Muscle of leg (tissue), 3 donors: ENCODE measurements at regions not wholly inside any gene's neighbourhood (a gene's known extent, or its start where the extent isn't known, plus 50 kb on each side); places are given as distances from the start of the nearest gene placed in this dataset.

ENCODE experiments used
- DNase-seq: peaks from one replicate; pipeline ENCODE4 v3.0.0; 2013
- H3K27ac ChIP-seq: one replicate; pipeline ENCODE4 v1.5.1; 2013; ENCODE audit warnings: mild to moderate bottlenecking, low read length, control low read depth
- H3K27me3 ChIP-seq: one replicate; pipeline ENCODE4 v1.6.1; 2013; ENCODE audit warnings: low read length; ENCODE audit not compliant: control insufficient read depth, insufficient read depth
- H3K36me3 ChIP-seq: one replicate; pipeline ENCODE4 v1.6.1; 2013; ENCODE audit warnings: low read length; ENCODE audit not compliant: control insufficient read depth, insufficient read depth
- H3K4me1 ChIP-seq: one replicate; pipeline ENCODE4 v1.6.1; 2013; ENCODE audit warnings: low read length; ENCODE audit not compliant: control insufficient read depth, insufficient read depth
- H3K4me3 ChIP-seq: one replicate; pipeline ENCODE4 v1.5.1; 2013; ENCODE audit warnings: low read length, control low read depth
- H3K9me3 ChIP-seq: replicated peaks from 2 replicates; pipeline ENCODE4 v1.6.1; 2013; ENCODE audit warnings: low read depth, low read length; ENCODE audit not compliant: control insufficient read depth
- WGBS: methylation state at CpG from one replicate; pipeline ENCODE4 v1.1.5; 2013; ENCODE audit warnings: missing lambda C conversion rate; ENCODE audit not compliant: insufficient coverage; 5-methylcytosine and 5-hydroxymethylcytosine counted together

- no peak for DNase-seq
- Histone ChIP-seq H3K4me1 (no peaks in the 10 kb centered on the region), H3K27ac (no peak overlapping the region), H3K4me3 (no peak overlapping the region), H3K36me3 (no peaks in the 10 kb centered on the region), H3K9me3 (no peaks in the 10 kb centered on the region), H3K27me3 (peaks cover 29% of the 10 kb centered on the region)
- 90% methylated on average over 2 of the region's 4 CpGs for WGBS
These were observed 108.8 kb upstream of the NALF2 start for GRCh38 chrX:69395306-69395705.

GRCh38 chrX:69389101-69389501, 115.0 kb upstream of the NALF2 start:
- peaks cover 33% of the 10 kb centered on the region for H3K27me3 ChIP-seq
- no peaks in the 10 kb centered on the region for H3K9me3 ChIP-seq
- no peak overlapping the region for H3K4me3 ChIP-seq
- WGBS, result 24% methylated on average over 4 of the region's 7 CpGs
- peak; percentile 65 for DNase-seq
- no peaks in the 10 kb centered on the region for H3K36me3 ChIP-seq
- peaks cover 25% of the 10 kb centered on the region for H3K4me1 ChIP-seq
- peak overlapping the region; percentile 20 for H3K27ac ChIP-seq

- peak; percentile 64 for DNase-seq
- H3K9me3 ChIP-seq, result no peaks in the 10 kb centered on the region
- peaks cover 25% of the 10 kb centered on the region for H3K4me1 ChIP-seq
- no peak overlapping the region for H3K4me3 ChIP-seq
- H3K27me3 ChIP-seq, result peaks cover 36% of the 10 kb centered on the region
- H3K36me3 ChIP-seq, result no peaks in the 10 kb centered on the region
- no peak overlapping the region for H3K27ac ChIP-seq
- WGBS, result 23% methylated on average over 4 of the region's 5 CpGs
These were observed 115.6 kb upstream of the NALF2 start for GRCh38 chrX:69388526-69388925.

- no peaks in the 10 kb centered on the region for H3K36me3 ChIP-seq
- WGBS, result 26% methylated on average over 8 of the region's 13 CpGs
- H3K27me3 ChIP-seq, result peaks cover 34% of the 10 kb centered on the region
- no peak overlapping the region for H3K4me3 ChIP-seq
- peak; percentile 75 for DNase-seq
- H3K9me3 ChIP-seq, result no peaks in the 10 kb centered on the region
- no peak overlapping the region for H3K27ac ChIP-seq
- peaks cover 25% of the 10 kb centered on the region for H3K4me1 ChIP-seq
These were observed 116.3 kb upstream of the NALF2 start for GRCh38 chrX:69387567-69388487.

GRCh38 chrX:69386681-69387080, 117.4 kb upstream of the NALF2 start:
- no peaks in the 10 kb centered on the region for H3K36me3 ChIP-seq
- H3K4me3 ChIP-seq, result no peak overlapping the region
- 70% methylated on average over 2 of the region's 2 CpGs for WGBS
- H3K27me3 ChIP-seq, result peaks cover 29% of the 10 kb centered on the region
- no peaks in the 10 kb centered on the region for H3K9me3 ChIP-seq
- no peak overlapping the region for H3K27ac ChIP-seq
- no peak for DNase-seq
- peaks cover 25% of the 10 kb centered on the region for H3K4me1 ChIP-seq

GRCh38 chrX:69379412-69379811, 124.7 kb upstream of the NALF2 start:
- Histone ChIP-seq H3K27me3 (peaks cover 12% of the 10 kb centered on the region), H3K9me3 (peaks cover 3% of the 10 kb centered on the region), H3K27ac (no peak overlapping the region), H3K4me3 (no peak overlapping the region), H3K36me3 (no peaks in the 10 kb centered on the region), H3K4me1 (no peaks in the 10 kb centered on the region)
- DNase-seq, result no peak
- 88% methylated on average over 3 of the region's 3 CpGs for WGBS

- Histone ChIP-seq H3K4me3 (no peak overlapping the region), H3K4me1 (no peaks in the 10 kb centered on the region), H3K36me3 (no peaks in the 10 kb centered on the region), H3K27ac (no peak overlapping the region), H3K27me3 (peaks cover 19% of the 10 kb centered on the region), H3K9me3 (peaks cover 3% of the 10 kb centered on the region)
- no peak for DNase-seq
- 42% methylated on average over 1 of the region's 1 CpG for WGBS
These were observed 129.6 kb upstream of the NALF2 start for GRCh38 chrX:69374569-69374968.

- H3K27me3 ChIP-seq, result peaks cover 17% of the 10 kb centered on the region
- no peaks in the 10 kb centered on the region for H3K36me3 ChIP-seq
- H3K27ac ChIP-seq, result no peak overlapping the region
- no peak overlapping the region for H3K4me3 ChIP-seq
- H3K4me1 ChIP-seq, result no peaks in the 10 kb centered on the region
- H3K9me3 ChIP-seq, result peaks cover 3% of the 10 kb centered on the region
- DNase-seq, result no peak
These were observed 131.7 kb upstream of the NALF2 start for GRCh38 chrX:69372435-69372834.

GRCh38 chrX:69371159-69371558, 133.0 kb upstream of the NALF2 start:
- Histone ChIP-seq H3K27me3 (peaks cover 17% of the 10 kb centered on the region), H3K27ac (no peak overlapping the region), H3K36me3 (no peaks in the 10 kb centered on the region), H3K9me3 (no peaks in the 10 kb centered on the region), H3K4me3 (no peak overlapping the region), H3K4me1 (no peaks in the 10 kb centered on the region)
- DNase-seq, result no peak
- 50% methylated on average over 1 of the region's 1 CpG for WGBS

GRCh38 chrX:69369999-69370398, 134.1 kb upstream of the NALF2 start:
- H3K27me3 ChIP-seq, result peaks cover 19% of the 10 kb centered on the region
- WGBS, result 81% methylated on average over 3 of the region's 5 CpGs
- H3K4me3 ChIP-seq, result no peak overlapping the region
- no peak overlapping the region for H3K27ac ChIP-seq
- no peaks in the 10 kb centered on the region for H3K36me3 ChIP-seq
- no peak for DNase-seq
- H3K4me1 ChIP-seq, result peaks cover 7% of the 10 kb centered on the region
- H3K9me3 ChIP-seq, result no peaks in the 10 kb centered on the region
